Astrocyte (in vitro differentiated cells and primary cell): ENCODE measurements at regions not wholly inside any gene's neighbourhood (a gene's known extent, or its start where the extent isn't known, plus 50 kb on each side); places are given as distances from the start of the nearest gene placed in this dataset.

ENCODE experiments used
- EZH2 ChIP-seq: IDR thresholded peaks from 2 replicates; pipeline ENCODE4 v1.6.1; 2012; ENCODE audit warnings: mild to moderate bottlenecking, low read length, inconsistent platforms; ENCODE audit not compliant: insufficient read depth
- TF ChIP-seq, protein P1 (sequence below): IDR thresholded peaks from 2 replicates; pipeline ENCODE4 v1.5.1; 2011; ENCODE audit warnings: low read depth, mild to moderate bottlenecking, inconsistent platforms, low read length, moderate library complexity; ENCODE audit not compliant: insufficient read depth

GRCh38 chr4:138596896-138597295 lies 354.7 kb upstream of the SLC7A11 start:
- TF ChIP-seq, protein P1, sequence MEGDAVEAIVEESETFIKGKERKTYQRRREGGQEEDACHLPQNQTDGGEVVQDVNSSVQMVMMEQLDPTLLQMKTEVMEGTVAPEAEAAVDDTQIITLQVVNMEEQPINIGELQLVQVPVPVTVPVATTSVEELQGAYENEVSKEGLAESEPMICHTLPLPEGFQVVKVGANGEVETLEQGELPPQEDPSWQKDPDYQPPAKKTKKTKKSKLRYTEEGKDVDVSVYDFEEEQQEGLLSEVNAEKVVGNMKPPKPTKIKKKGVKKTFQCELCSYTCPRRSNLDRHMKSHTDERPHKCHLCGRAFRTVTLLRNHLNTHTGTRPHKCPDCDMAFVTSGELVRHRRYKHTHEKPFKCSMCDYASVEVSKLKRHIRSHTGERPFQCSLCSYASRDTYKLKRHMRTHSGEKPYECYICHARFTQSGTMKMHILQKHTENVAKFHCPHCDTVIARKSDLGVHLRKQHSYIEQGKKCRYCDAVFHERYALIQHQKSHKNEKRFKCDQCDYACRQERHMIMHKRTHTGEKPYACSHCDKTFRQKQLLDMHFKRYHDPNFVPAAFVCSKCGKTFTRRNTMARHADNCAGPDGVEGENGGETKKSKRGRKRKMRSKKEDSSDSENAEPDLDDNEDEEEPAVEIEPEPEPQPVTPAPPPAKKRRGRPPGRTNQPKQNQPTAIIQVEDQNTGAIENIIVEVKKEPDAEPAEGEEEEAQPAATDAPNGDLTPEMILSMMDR = no peak
- TF ChIP-seq EZH2 = no peak
